OCI-LY7 (cell line): ENCODE measurements at regions not wholly inside any gene's neighbourhood (a gene's known extent, or its start where the extent isn't known, plus 50 kb on each side); places are given as distances from the start of the nearest gene placed in this dataset.

Source experiments
- BruUV-seq: library from RNA; stranded (reverse); fragments of 400-500 nt; replicated peaks from 2 replicates; lab custom pipeline; 2021; lab: Mats Ljungman, UMichigan
- CTCF ChIA-PET: fragments of 300-600 bp; sonication (Branson Sonifier 250); formaldehyde crosslinking; loops from one replicate; lab custom pipeline; 2022; ENCODE audit warnings: antibody characterized with exemption; ENCODE audit not compliant: unreplicated experiment; lab: Charles Lee
- POLR2A ChIA-PET: fragments of 300-600 bp; sonication (Branson Sonifier 250); formaldehyde crosslinking; loops from one replicate; lab custom pipeline; 2022; ENCODE audit warnings: antibody characterized with exemption; lab: Charles Lee
- DNase-seq: peaks from one replicate; pipeline ENCODE4 v3.0.0-alpha.2; 2015; ENCODE audit warnings: low spot score
- H2AFZ ChIP-seq: fragments of 200-600 bp; sonication (generic), shearing (Covaris generic); 2 replicates; pipeline ENCODE4 v1.6.1; 2014; ENCODE audit warnings: mild to moderate bottlenecking, antibody characterized with exemption, low read length, moderate library complexity
- H3K27ac ChIP-seq: fragments of 200-600 bp; sonication (generic); 2 replicates; pipeline ENCODE4 v1.5.1; 2014; ENCODE audit warnings: mixed run types, low read depth, mild to moderate bottlenecking, moderate library complexity, low read length, inconsistent platforms; ENCODE audit not compliant: poor library complexity, severe bottlenecking
- H3K36me3 ChIP-seq: fragments of 200-600 bp; sonication (generic); 2 replicates; pipeline ENCODE4 v1.6.1; 2014; ENCODE audit warnings: mild to moderate bottlenecking, antibody characterized with exemption, low read length, moderate library complexity, mixed read lengths; ENCODE audit not compliant: insufficient read depth
- H3K4me1 ChIP-seq: fragments of 200-600 bp; sonication (generic); 2 replicates; pipeline ENCODE4 v1.5.1; 2014; ENCODE audit warnings: mild to moderate bottlenecking, low read length; ENCODE audit not compliant: insufficient read depth, poor library complexity, severe bottlenecking
- H3K4me2 ChIP-seq: fragments of 200-600 bp; sonication (generic); 2 replicates; pipeline ENCODE4 v1.6.1; 2014; ENCODE audit warnings: mild to moderate bottlenecking, low read length
- H3K4me3 ChIP-seq: fragments of 200-600 bp; sonication (generic); 2 replicates; pipeline ENCODE4 v1.5.1; 2014; ENCODE audit warnings: mild to moderate bottlenecking, low read depth, low read length; ENCODE audit not compliant: poor library complexity, severe bottlenecking
- H3K79me2 ChIP-seq: fragments of 200-600 bp; sonication (generic); 2 replicates; pipeline ENCODE4 v1.6.1; 2016; ENCODE audit warnings: low read depth, mild to moderate bottlenecking, low read length, moderate library complexity, mixed read lengths; ENCODE audit not compliant: insufficient read depth
- H3K9me2 ChIP-seq: fragments of 200-600 bp; sonication (generic); 2 replicates; pipeline ENCODE4 v1.6.1; 2016; ENCODE audit warnings: mild to moderate bottlenecking, low read length, mixed read lengths; ENCODE audit not compliant: insufficient read depth
- H3K9me3 ChIP-seq: fragments of 200-600 bp; sonication (generic); 2 replicates; pipeline ENCODE4 v1.6.1; 2014; ENCODE audit warnings: mild to moderate bottlenecking, mixed run types, low read length, mixed read lengths
- H4K20me1 ChIP-seq: fragments of 200-600 bp; sonication (generic); 2 replicates; pipeline ENCODE4 v1.6.1; 2014; ENCODE audit warnings: mild to moderate bottlenecking, antibody characterized with exemption, low read length, moderate library complexity, mixed read lengths; ENCODE audit not compliant: insufficient read depth
- EZH2phosphoT487 ChIP-seq: fragments of 200-600 bp; sonication (generic); IDR thresholded peaks from 2 replicates; pipeline ENCODE4 v1.6.1; 2018; ENCODE audit warnings: low read depth, borderline replicate concordance, mild to moderate bottlenecking, mixed run types, antibody characterized with exemption, low read length, moderate library complexity, mixed read lengths
- intact Hi-C: fragments of 100-400 bp; cut with micrococcal nuclease; formaldehyde crosslinking; loops from one replicate; pipeline ENCODE4 v1.10.0; 2022; ENCODE audit not compliant: unreplicated experiment
- TF ChIP-seq, protein P1 (sequence below): fragments of 200-600 bp; sonication (generic); conservative IDR thresholded peaks from 2 replicates; pipeline ENCODE4 v1.5.1; 2014; ENCODE audit warnings: mild to moderate bottlenecking, antibody characterized with exemption, low read length, moderate library complexity, mixed read lengths

DNA sequence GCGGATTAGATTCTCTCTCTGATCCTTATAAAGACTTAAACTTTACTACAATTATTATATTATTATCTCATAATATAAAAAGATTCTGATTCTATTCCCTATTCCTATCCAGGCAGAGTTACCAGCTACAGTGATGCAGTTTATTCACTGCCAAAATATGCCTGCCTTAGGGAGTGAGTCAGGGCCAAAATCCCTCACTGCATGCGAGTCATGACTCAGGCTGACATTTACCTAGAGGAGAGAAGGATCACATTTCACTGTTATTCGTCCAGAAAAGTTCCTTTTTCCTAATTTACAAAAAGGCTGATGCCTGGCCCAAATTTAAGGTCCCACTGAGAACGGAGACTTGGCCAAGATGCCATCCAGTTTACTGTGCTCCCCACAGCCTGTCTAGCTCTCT, 168.5 kb upstream of the LDB2 start:
- intact Hi-C loops, result no loop called here
- ChIA-PET CTCF (no interaction called here), POLR2A (no interaction called here)
- Histone ChIP-seq H3K4me3 (no peak overlapping the region), H3K79me2 (no peaks in the 10 kb centered on the region), H3K4me1 (no peaks in the 10 kb centered on the region), H3K27ac (no peak overlapping the region), H3K4me2 (no peak overlapping the region), H2AFZ (no peak overlapping the region), H3K36me3 (no peaks in the 10 kb centered on the region), H4K20me1 (no peaks in the 10 kb centered on the region), H3K9me2 (no peaks in the 10 kb centered on the region), H3K9me3 (no peaks in the 10 kb centered on the region)
- BruUV-seq, result no TSS peak
- TF ChIP-seq, protein P1, sequence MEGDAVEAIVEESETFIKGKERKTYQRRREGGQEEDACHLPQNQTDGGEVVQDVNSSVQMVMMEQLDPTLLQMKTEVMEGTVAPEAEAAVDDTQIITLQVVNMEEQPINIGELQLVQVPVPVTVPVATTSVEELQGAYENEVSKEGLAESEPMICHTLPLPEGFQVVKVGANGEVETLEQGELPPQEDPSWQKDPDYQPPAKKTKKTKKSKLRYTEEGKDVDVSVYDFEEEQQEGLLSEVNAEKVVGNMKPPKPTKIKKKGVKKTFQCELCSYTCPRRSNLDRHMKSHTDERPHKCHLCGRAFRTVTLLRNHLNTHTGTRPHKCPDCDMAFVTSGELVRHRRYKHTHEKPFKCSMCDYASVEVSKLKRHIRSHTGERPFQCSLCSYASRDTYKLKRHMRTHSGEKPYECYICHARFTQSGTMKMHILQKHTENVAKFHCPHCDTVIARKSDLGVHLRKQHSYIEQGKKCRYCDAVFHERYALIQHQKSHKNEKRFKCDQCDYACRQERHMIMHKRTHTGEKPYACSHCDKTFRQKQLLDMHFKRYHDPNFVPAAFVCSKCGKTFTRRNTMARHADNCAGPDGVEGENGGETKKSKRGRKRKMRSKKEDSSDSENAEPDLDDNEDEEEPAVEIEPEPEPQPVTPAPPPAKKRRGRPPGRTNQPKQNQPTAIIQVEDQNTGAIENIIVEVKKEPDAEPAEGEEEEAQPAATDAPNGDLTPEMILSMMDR, result no peak
- no peak for TF ChIP-seq EZH2phosphoT487
- DNase-seq, result no peak

DNA sequence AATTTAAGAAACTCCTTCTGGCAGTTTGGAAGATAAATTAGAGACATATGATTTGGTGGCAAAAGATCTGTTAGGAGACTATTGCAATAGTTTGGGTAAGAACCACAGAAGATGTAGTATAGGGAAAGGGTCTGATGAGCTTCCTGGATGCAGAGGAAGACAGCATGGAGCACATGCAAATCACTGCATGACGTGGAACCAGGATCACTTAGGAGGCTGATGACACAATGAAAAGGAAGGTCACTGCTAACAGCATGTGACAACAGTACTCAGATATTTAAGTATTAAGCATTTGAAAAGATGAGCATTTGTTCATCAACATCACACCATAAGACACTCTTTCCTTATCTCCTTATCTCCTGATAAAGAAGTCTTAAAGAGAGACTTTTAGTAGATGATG, 167.8 kb upstream of the LDB2 start:
- H3K4me3 ChIP-seq, result no peak overlapping the region
- no peak overlapping the region for H3K4me2 ChIP-seq
- TF ChIP-seq, protein P1, result no peak
- no peak for TF ChIP-seq EZH2phosphoT487
- no peak overlapping the region for H3K27ac ChIP-seq
- POLR2A ChIA-PET, result no interaction called here
- H2AFZ ChIP-seq, result no peak overlapping the region
- H4K20me1 ChIP-seq, result no peaks in the 10 kb centered on the region
- H3K36me3 ChIP-seq, result no peaks in the 10 kb centered on the region
- H3K9me2 ChIP-seq, result no peaks in the 10 kb centered on the region
- no peaks in the 10 kb centered on the region for H3K4me1 ChIP-seq
- H3K9me3 ChIP-seq, result no peaks in the 10 kb centered on the region
- no peaks in the 10 kb centered on the region for H3K79me2 ChIP-seq
- DNase-seq, result no peak
- CTCF ChIA-PET, result no interaction called here
- intact Hi-C loops, result no loop called here
- no TSS peak for BruUV-seq

DNA sequence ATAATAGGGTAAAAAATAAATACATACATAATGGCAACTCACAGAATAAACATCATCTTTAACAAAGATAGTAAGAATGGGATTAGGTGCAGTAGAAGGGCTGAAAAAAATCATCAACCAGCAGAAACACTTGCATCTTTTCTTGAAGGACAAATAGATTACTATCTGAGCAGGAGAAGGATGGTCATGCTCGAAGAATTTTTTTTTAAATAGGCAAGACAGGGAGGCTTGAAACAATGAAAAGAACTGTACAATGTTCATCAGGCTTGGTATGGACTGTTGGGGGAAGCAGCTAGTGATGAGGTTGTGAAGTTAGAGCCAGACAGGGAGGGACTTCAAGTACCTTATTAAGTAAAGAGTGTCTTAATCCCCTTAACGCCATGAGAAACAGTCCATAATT, 167.4 kb upstream of the LDB2 start:
- ChIA-PET POLR2A (no interaction called here), CTCF (no interaction called here)
- Histone ChIP-seq H3K4me3 (no peak overlapping the region), H4K20me1 (no peaks in the 10 kb centered on the region), H3K36me3 (no peaks in the 10 kb centered on the region), H3K4me2 (no peak overlapping the region), H3K9me2 (no peaks in the 10 kb centered on the region), H3K27ac (no peak overlapping the region), H3K79me2 (no peaks in the 10 kb centered on the region), H3K9me3 (no peaks in the 10 kb centered on the region), H2AFZ (no peak overlapping the region), H3K4me1 (no peaks in the 10 kb centered on the region)
- DNase-seq, result no peak
- intact Hi-C loops, result no loop called here
- TF ChIP-seq, protein P1, result no peak
- TF ChIP-seq EZH2phosphoT487, result no peak
- BruUV-seq, result no TSS peak
